GM21723 (cell line): ENCODE measurements at regions not wholly inside any gene's neighbourhood (a gene's known extent, or its start where the extent isn't known, plus 50 kb on each side); places are given as distances from the start of the nearest gene placed in this dataset.
A peak's percentile ranks its signal among the peaks of the same experiment; 100 is the strongest.

Experiments
- ATAC-seq: cut with Tn5 transposase; IDR thresholded peaks from one replicate; pipeline ENCODE4 v1.9.1; 2021; ENCODE audit warnings: mild to moderate bottlenecking, moderate library complexity; ENCODE audit not compliant: unreplicated experiment

GRCh38 chr17:72403713-72404209, 282.9 kb downstream of the SOX9 start:
- ATAC-seq: no peak

GRCh38 chr17:72404872-72405271, 284.1 kb downstream of the SOX9 start:
- ATAC-seq: no peak

- no peak for ATAC-seq
Measured at GRCh38 chr17:72405662-72406230, 284.9 kb downstream of the SOX9 start.

GRCh38 chr17:72406498-72406897, 285.7 kb downstream of the SOX9 start:
- no peak for ATAC-seq

GRCh38 chr17:72407336-72407909, 286.6 kb downstream of the SOX9 start:
- ATAC-seq: peak; percentile 82

GRCh38 chr17:72407931-72408330, 287.1 kb downstream of the SOX9 start:
- no peak for ATAC-seq

- no peak for ATAC-seq
Measured at GRCh38 chr17:72408641-72409040, 287.8 kb downstream of the SOX9 start.

GRCh38 chr17:72409405-72410002, 288.7 kb downstream of the SOX9 start:
- ATAC-seq: no peak

GRCh38 chr17:72411124-72411563, 290.3 kb downstream of the SOX9 start:
- no peak for ATAC-seq

- no peak for ATAC-seq
Measured at GRCh38 chr17:72412650-72413076, 291.8 kb downstream of the SOX9 start.

GRCh38 chr17:72413077-72414031, 292.5 kb downstream of the SOX9 start:
- no peak for ATAC-seq

GRCh38 chr17:72414032-72414396, 293.2 kb downstream of the SOX9 start:
- no peak for ATAC-seq

GRCh38 chr17:72414967-72415853, 294.4 kb downstream of the SOX9 start:
- ATAC-seq: no peak

GRCh38 chr17:72416054-72416675, 295.3 kb downstream of the SOX9 start:
- ATAC-seq: no peak

GRCh38 chr17:72416905-72417304, 296.1 kb downstream of the SOX9 start:
- no peak for ATAC-seq

GRCh38 chr17:72417627-72418026, 296.8 kb downstream of the SOX9 start:
- ATAC-seq: no peak

- ATAC-seq: peak; percentile 37
Measured at GRCh38 chr17:72419866-72420774, 299.3 kb downstream of the SOX9 start.

GRCh38 chr17:72420775-72421127, 299.9 kb downstream of the SOX9 start:
- ATAC-seq: no peak
